GM21825 (cell line): ENCODE measurements at regions not wholly inside any gene's neighbourhood (a gene's known extent, or its start where the extent isn't known, plus 50 kb on each side); places are given as distances from the start of the nearest gene placed in this dataset.

Experiments
- ATAC-seq: cut with Tn5 transposase; IDR thresholded peaks from one replicate; pipeline ENCODE4 v1.9.1; 2021; ENCODE audit warnings: mild to moderate bottlenecking, moderate library complexity; ENCODE audit not compliant: unreplicated experiment

DNA sequence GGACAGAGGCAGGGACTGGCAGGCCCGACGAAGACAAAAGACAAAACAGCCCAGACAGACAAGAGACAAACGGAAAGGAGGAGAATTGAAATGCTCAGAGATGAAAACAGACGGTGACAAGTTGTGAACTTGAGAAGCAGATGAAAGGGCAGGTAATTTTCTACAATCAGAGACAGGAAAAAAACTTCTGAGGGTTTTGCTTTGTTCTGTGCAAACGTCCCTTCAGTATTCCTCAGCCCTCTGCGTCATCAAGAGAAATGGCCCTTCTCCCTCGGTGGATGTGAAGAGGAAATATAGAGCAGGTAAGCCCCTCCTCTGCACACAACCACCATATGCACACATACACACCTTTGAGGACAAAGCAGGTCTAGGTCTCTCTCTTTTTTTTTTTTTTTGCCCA, 206.6 kb downstream of the UACA start:
- ATAC-seq, result no peak

DNA sequence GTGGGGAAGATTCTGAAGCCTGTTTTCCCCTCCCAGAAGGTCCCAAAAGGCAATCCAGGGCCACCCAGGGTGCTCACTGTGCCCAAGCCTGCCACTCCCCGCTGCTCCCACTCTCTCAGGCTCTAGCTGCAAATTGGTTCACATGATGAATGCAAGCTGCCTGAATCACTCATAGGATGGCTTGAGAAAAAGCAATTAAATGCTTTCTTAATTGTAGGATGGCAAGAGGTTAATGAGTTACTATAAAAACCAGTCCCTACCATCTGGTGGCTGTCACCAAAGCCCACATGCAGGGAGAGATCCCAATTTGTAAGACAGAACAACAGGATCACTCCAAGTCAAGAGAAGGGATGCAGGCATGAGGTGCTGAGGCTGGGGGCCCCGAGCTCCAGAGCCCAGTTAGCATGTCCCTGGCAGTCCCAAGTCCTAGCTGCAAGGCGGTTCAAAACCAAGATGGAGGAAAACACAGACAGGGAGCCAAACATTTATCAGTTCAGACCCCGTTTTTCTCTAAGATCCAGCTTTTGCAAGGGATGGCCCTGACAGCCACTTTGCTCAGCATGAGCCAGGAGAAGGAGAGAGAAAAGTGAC, 207.1 kb downstream of the UACA start:
- ATAC-seq, result no peak

DNA sequence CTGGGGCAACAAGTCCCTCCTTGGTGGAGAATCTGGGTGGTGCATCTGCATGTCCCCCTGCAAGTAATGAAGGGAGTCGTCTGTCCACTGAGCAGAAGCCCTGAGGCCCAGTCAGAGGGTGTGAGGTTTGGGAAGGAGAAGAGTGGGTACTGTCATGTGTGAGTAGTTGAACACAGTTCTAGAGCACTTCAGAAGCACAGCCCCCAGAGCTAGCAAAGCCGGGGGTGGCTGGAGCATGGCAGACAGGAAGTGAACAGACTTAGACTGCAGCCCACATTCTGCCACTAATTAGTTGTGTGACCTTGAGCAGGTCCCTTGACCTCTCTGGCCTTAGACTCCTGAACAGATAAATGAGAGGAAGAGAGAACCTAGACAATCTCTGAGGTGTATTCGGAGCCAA, 207.6 kb downstream of the UACA start:
- no peak for ATAC-seq

DNA sequence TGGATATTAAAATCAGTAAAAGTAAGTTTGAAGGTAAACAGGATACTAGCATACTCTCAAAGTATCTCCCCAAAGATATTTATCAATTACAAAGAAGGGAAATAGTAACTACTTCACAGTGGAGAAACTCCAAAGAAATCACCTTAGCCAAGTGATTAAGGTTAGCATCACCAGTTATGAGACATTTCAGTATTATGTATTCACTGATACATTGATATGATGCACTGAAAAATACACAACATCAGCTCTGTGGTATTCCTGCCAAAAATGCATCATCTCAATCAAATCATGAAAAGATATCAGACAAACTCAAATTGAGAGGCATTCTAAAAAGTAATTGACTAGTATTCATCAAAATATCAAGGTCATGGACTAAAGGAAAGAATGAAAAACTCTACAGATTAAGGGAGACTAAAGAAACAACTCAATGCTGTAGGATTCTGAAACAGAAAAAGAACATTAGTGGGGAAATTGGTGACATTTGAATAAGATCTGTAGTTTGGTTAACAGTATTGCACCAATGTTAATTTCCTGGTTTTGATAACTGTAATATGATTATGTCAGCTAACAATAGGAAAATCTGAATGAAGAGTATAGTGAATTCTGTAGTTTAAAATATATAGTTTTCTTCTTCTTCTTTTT, 215.4 kb downstream of the UACA start:
- ATAC-seq, result no peak

DNA sequence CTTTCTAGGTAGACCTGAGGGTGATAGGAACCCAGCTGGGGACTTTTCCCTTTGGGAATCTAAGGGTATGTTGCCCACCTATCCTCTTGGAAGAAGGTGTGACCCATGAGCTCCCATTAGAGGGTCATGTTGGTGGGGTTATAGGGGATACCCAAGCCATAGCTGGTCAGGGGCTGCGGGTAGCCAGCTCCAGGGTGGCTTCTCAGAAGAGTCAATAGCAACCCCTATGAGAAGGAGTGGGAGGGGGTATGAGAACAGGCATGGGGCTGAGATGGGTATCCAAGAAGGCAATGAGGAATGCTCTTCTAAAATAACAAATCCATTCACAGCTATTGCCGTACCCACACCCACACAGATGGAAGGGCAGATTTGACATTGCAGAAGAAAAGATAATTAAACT, 217.8 kb downstream of the UACA start:
- ATAC-seq, result no peak

DNA sequence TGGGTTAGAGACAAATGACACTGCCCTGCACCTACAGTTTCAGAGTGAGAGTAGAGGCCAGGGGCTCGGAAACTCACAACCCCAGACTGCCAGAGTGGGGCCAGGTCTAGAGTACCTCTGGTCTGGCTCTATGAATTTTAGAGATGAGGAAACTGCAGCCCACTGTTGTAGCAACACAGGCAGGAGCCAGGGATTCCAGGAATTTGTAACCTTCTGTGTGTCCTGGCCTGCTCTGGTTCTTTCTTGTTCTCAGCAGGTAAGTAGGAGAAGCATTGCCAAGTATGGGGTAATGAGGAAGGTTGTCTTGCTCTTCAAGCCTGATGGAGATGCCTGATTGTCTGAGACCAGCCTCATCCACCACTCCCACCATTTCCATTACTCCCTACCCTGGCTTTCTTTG, 221.8 kb downstream of the UACA start:
- no peak for ATAC-seq

DNA sequence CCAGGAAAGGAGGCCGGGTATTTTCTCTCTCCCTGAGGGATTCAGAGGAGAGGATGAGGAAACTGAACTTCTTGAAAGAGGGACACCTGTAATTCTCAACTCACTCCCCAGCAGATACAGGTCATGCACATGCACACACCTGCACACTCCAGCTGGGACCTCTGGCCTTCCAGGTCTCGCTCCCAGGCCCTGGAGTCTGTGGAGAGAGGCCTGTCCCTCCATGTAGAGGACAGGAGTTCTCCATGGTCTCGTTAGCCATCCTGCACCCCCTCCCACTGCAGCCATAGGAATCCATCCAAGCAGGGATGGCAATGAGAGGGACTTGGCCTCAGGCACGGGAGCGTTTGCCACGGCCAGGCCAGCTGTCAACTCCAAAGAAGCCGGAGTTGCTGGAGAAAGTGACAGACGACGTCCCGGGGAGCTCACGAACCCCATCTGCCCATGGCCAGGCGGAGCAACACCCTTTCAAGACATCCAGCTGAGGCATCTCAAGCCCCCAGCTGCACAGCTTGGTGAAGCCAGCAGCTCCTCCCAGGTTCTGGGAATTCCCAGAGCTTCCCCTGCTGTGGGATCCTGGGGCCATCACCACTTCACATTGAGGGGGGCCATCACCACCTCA, 223.3 kb downstream of the UACA start:
- ATAC-seq, result no peak

DNA sequence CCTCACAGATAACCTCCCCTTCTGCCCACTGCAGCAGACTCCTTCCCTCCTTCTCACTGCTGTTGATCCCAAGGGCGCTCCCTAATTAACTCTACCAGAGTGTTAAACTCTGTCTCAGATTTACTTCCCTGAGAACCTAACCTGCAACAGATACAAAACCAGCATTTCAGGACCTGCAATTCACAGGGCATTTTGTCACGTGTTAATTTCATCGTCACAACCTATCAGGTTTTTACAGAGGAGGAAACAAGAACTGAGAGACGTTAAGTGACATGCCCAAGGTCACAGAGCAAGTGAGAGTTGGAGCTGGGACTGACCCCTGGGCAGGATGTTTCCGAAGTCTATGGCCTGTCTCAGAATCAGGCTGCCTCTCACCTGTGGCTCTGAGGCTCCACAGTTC, 223.9 kb downstream of the UACA start:
- no peak for ATAC-seq

DNA sequence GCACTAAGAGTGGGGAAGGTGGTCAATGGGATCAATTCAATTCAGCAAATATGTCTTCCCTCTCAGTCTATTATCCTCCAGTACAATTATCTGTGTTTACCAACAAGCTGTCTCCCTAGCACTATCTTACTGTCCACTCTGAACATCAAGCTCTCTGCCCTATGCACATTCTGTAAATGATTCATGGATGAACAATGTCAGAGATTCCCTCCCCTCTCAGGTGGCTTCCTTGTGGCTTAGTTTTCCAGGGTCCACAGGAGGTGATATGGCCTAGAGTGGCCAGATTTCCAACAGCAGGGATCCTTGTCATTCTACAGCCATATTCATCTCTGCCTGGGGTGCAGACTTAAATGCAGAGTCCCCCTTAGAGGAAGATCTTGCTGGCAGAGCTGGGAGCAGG, 225.1 kb downstream of the UACA start:
- no peak for ATAC-seq

DNA sequence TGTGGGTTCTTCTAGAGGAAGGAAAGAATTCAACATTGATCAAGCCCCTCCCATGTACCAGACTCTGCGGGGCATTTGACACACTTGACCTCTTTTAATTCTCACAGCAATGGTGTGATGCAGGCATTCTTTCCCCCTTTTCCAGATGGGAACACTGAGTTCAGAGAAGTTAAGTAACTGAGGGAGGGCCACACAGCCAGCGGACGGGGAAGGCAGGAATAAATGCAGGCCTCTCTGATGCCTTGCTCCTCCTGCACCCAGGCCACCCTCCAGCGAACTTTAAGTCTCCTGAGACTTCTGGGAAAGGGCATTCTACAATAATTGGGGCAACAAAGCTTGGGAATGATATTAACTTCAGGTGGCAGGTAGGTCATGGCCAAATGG, 227.4 kb downstream of the UACA start:
- ATAC-seq, result no peak

DNA sequence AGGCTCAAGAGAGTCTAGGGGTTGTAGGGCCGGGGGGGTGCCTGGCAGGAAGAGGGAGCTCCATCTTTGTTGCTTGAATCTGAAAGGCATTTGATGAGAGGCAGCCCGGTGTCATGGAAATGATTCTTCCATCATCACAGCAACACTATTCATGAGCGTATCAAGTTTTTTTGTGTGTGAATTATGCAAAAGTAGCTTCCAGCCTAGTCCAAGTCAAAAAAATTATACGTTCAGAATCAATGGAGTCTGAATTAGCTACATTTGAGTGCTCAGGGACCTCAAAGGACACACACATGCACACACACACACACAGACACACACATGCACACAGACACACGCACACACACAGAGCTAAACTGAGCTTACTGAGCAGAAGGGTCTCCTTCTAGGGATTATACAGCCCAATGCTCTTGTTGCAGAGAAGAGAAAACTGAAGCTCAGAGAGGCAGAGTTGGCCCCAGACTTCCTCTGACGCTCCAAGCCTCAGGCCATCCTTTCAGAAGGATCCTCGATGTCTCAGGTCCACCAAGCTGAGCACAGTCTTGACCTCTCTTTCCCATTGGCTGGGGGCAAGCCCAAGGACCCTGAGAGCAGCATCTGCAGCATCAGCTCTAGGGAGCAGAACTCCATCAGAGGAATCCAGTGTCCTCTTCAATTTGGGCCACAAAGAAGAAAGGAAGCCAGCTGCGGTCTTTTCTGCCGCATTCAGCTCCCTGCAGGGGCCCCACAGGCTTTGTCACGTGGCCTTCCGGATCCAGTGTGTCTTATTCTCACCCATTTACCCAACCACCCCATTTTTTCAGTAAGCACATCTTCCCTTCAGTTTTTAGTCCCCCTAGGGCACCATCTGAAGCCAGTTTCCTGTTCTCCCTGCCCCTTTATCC, 228.0 kb downstream of the UACA start:
- ATAC-seq, result no peak

DNA sequence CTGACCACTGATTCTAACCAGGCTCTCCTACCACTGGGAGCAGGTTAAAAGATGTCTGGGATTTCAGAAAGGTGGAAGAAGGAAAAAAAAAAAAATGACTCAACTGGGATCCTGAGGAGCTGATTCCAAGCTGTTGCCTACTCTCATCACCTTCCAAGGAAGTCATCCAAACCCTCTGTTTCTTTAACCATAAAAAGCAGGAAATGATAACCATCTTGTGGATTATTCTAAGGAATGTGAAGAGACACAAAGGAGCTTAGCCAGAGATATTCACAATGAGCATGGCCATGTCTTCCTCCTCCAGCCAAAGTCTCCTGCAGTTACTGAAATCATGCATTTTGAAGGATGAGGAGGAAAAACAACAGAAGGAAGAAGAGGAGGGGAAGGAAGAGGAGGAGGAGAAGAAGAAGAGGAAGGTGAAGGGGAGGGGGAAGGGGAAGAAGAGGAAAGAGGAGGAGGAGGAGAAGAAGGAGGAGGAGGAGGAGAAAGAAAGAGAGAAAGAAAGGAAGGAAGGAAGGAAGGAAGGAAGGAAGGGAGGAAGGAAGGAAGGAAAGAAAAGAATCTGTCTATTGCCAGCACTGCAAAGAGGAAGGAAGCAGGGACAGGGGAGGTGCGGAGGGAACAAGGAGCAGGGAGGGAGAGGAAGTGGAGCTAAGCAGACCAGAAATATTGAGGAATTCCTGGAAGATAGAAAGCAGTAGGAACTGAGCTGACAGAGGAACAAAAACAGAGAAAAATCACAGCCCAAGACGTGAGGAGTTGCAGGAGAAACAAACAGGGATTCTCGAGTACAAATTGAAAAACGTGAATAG, 229.2 kb downstream of the UACA start:
- no peak for ATAC-seq

DNA sequence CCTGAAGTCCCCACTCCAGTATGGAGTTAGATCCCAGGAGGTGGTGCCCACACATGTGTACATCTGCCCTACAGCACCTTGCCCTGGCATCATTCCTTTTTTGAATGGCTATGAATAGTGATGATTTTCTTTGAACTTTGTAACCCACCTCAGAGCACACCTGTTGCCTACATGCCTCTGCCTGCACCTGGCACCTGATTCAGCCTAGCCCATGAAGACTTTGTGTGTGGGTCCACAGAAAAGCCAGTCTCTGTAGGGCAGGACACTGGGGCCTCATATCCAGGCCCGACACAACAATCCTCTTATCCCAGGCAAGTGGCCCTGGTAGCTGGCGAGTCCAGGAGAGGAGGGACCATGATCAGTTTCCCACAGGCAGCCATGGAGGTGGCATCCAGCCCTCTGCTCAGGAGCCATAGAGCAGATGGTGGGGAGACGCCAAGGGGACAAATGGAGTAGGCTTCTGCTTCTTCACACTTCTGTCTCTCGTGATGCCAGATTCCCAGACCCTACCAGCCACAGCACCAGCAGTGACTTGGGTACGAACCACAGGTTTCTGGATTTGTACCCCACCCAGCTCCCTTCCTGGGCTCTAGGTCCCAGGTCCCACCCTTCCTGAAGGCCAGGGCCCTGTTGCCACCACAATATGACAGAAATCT, 230.7 kb downstream of the UACA start:
- ATAC-seq, result no peak

DNA sequence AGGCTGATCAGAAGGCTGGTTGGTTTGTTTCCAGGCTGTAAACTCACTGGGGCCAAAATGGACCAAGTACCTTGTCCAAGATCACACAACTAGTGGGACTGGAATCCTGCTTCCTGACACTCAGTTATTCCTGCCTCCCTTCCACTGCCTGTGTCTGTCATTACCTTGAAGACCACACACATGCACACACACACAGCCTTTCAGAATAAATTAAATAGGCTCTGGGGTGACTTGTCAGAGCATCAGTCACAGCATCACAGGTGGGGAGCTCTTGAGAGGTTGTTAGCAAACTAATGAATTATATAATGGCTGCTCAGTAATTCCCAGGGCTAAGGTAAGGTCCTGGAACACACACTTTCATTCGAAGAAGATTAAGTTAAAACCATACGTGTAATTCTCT, 231.8 kb downstream of the UACA start:
- ATAC-seq, result no peak

DNA sequence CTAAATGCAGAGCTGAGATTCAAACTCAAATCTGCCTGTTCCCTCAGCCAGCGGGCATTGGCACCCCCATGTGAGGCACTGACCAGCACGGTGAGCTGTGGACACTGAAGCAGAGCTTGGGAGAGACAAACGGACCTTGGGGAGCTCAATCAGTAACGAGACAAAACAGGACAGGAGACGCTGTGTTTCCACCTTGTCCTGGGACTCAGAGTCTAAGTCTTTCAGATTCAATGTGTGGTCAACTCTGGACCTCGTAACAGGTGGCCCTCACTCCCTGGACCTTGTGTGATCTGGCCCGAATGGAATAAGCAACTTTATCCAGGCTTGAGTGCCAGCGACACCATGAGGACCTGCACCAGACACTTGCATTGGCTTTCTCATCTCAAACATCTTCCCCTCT, 232.5 kb downstream of the UACA start:
- no peak for ATAC-seq

DNA sequence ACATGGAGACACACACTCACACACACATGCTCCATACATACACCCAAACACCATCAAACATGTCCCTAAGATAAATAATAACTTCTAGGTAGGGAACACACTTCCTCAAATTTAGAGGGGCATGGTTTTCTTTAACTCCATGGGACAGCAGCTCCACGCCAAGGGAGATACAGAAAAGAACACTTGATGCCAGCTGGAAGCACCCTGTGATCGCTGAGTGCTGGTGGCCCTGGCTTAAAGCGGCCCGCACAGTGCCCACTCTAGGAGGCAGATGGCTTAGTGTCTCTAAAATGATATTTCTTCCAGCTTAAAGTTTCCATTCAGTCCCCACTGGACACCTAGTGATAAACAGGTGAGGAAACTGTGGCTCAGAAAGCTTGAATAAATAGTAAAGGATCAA, 232.9 kb downstream of the UACA start:
- no peak for ATAC-seq

DNA sequence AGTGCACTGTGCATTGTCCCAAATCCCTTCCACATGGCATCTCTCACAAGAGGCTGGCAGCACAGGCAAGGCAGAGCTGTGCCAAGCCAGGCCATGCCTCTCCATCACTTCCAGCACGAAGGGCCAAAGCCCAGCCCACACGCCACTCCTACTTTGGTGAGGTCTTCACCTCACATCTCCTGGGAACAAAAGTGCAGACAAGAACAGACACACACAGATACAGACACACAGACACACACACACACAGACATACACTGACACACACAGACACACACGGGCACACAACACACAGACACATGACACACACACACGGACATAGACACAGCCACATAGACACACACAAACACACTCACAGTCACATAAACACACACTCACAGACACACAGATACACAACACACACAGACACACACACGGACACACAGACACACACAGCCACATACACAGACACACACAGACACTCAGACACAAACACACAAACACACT, 233.3 kb downstream of the UACA start:
- no peak for ATAC-seq

DNA sequence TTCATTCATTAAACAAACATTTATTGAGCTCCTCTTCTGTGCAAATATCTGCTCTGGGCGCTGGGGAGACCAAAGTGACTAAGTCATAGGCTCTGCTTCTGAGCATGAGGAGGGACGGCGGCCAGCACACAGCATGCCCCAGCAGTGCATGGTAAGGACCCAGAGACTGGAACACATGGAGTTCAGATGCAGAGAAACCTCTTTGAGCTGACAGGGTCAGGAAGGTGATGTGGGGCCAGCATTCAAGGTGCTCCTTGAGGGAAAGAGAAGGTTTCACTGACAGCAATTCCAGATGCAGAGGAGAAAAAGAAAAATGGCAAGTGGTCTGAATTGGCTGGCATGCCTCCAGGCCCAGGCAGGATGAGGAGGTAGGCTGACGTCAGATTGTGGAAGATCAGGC, 234.5 kb downstream of the UACA start:
- no peak for ATAC-seq

DNA sequence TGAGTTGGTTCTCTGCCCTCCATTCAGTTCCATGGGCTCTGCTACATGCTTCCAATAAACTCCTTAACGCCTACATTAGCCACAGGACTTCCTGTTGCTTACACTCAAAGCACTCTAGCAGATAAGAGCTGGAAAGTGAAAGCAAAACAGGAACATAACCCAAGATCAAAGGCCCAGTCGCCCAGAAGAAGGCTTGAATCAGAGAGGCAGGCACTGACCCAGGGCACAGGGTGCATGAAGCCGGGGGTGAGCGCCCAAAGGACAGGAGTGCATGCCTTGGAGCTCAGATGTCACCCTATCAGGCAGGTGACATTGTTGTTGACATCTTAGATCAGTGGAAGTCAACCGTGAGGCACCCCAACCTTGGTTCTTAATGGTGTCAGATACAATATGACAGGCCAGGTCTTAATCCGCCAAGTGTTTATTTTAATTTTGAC, 235.1 kb downstream of the UACA start:
- ATAC-seq, result peak; percentile 80

DNA sequence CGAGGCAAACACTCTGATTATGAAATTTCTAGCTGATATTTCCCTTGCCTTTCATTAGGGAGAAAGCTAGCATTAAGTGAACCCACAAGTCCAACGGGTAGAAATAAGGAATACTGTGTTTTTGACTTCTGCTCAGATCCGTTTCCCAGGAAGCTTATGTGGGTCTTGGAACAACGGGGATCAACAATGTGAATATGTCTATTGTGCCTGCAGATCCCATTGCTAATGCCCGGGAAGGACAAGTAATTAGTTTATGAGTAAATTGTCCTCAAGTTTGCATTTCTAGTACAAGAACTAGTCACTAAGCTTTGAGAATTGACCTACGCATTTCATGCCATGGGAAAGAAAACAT, 236.4 kb downstream of the UACA start:
- ATAC-seq, result no peak
